Hepatocyte (in vitro differentiated cells): ENCODE measurements at regions not wholly inside any gene's neighbourhood (a gene's known extent, or its start where the extent isn't known, plus 50 kb on each side); places are given as distances from the start of the nearest gene placed in this dataset.

ENCODE experiments used
- EZH2phosphoT487 ChIP-seq: fragments of 200-600 bp; sonication (generic); IDR thresholded peaks from one replicate; pipeline ENCODE4 v1.6.1; 2018; ENCODE audit warnings: antibody characterized with exemption, mild to moderate bottlenecking, low read depth, moderate library complexity; ENCODE audit not compliant: unreplicated experiment, severe bottlenecking
- TF ChIP-seq, protein P1 (sequence below): fragments of 200-600 bp; sonication (generic); IDR thresholded peaks from 2 replicates; pipeline ENCODE4 v1.5.1; 2016; ENCODE audit warnings: antibody characterized with exemption, mild to moderate bottlenecking; ENCODE audit not compliant: poor library complexity

DNA sequence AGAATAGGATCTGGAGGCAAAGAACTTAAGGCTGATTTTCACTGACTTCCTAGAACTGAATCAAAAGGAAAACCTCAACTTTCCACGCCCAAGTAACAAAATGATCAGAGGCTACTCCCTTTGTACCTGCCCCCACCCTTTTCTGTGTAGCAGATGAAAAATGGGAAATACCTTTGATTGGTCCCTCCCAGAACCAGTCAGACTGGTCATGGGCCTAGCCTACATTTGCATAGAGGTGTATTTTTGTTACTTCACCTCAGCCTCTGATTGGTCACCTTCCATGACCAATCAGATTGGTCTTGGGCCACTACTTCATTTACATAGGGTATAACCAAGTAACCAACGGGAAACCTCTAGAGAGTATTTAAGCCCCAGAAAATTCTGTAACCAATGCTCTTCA, 1553.5 kb upstream of the C9orf72 start:
- TF ChIP-seq, protein P1, sequence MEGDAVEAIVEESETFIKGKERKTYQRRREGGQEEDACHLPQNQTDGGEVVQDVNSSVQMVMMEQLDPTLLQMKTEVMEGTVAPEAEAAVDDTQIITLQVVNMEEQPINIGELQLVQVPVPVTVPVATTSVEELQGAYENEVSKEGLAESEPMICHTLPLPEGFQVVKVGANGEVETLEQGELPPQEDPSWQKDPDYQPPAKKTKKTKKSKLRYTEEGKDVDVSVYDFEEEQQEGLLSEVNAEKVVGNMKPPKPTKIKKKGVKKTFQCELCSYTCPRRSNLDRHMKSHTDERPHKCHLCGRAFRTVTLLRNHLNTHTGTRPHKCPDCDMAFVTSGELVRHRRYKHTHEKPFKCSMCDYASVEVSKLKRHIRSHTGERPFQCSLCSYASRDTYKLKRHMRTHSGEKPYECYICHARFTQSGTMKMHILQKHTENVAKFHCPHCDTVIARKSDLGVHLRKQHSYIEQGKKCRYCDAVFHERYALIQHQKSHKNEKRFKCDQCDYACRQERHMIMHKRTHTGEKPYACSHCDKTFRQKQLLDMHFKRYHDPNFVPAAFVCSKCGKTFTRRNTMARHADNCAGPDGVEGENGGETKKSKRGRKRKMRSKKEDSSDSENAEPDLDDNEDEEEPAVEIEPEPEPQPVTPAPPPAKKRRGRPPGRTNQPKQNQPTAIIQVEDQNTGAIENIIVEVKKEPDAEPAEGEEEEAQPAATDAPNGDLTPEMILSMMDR = no peak
- TF ChIP-seq EZH2phosphoT487 = no peak
